SKM-1 (cell line): ENCODE measurements at regions not wholly inside any gene's neighbourhood (a gene's known extent, or its start where the extent isn't known, plus 50 kb on each side); places are given as distances from the start of the nearest gene placed in this dataset.
"Not testable (repeated sequence)": the region's sequence is repeated elsewhere in the genome, so short reads cannot be mapped to it uniquely, and the experiment has no call there.

Source experiments
- DNase-seq: peaks from one replicate; lab custom pipeline; 2025; ENCODE audit not compliant: unreplicated experiment; lab: John Stamatoyannopoulos, UW

- DNase-seq, result no peak
Observed at GRCh38 chr10:52597189-52597863, 175.3 kb downstream of the MBL2 start.

- no peak for DNase-seq
Observed at GRCh38 chr10:52598936-52599335, 173.6 kb downstream of the MBL2 start.

- no peak for DNase-seq
Observed at GRCh38 chr10:52599551-52600200, 172.9 kb downstream of the MBL2 start.

DNA sequence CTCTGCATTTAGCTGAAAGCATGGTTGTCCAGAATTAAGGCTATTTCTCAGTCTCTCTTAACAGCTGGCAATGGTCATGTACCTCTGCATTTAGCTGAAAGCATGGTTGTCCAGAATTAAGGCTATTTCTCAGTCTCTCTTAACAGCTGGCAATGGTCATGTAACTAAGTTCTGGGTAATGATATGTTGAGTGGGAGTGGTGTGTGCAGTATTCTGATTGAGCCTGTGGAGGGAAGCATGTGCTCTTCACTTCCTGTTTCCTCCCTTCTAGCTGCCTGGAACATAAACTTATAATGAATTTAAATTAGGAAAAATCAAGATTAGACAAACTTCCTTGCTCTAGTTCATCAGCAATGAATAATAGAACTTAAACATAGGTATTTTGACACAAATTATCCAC is 168.5 kb downstream of the MBL2 start:
- DNase-seq, result not testable (repeated sequence)

GRCh38 chr10:52609071-52609470 is 163.5 kb downstream of the MBL2 start:
- DNase-seq, result no peak

- no peak for DNase-seq
Observed at GRCh38 chr10:52609626-52610240, 162.9 kb downstream of the MBL2 start.

DNA sequence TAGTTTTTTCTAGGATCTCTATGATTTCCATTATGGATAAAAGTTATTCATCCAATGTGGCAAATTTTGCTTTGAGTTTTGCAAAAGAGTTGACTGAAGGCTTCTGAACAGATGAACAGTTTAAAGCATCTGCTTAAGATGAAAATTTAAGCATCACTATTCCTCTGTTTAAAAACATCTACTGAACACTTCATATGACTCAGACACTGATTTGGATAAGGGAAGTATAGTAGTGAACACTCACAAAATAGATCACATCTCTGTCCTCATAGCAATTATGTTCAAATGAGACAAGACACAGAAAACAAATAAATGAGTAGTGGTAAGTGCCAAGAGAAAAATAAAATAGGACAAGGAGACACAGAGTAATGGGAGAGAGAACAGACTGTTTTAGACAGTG is 157.3 kb downstream of the MBL2 start:
- DNase-seq, result no peak

- DNase-seq, result no peak
Observed at GRCh38 chr10:52615756-52616394, 156.7 kb downstream of the MBL2 start.

DNA sequence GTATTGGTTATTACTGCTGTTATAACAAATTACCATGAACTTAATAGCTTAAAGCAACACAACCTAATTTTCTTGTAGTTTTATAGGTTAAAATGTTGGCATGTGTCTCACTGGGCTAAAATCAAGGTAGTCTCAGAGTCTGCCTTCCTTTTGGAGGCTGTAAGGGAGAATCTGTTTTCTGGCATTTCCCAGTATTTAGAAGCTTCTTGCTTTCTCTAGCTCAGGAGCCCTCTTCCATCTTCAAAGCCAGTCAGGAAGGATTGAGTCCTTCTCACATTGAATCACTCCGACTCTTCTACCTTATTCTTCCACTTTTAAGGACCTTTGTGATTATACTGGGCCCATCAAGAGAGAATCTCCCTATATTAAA is 156.2 kb downstream of the MBL2 start:
- no peak for DNase-seq

GRCh38 chr10:52617346-52617745 is 155.2 kb downstream of the MBL2 start:
- DNase-seq, result no peak

DNA sequence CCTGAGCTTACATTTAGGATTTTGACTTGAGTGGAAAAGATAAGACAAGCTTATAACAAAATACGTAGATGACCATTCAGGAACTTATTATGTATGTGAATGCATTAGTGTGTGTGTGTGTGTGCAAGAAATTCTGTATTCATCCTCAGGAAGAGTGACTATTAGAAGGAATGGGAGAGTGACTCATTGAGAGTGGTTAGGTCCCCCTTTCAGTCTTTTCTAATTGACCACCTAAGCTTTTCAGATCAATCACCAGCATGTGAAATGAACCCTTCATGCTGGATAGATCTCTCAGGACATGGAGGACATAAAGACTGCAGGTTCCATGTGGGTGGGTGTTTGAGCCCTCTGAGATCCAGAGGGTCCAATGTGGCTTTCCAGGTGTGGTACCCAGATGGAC is 153.5 kb downstream of the MBL2 start:
- no peak for DNase-seq

DNA sequence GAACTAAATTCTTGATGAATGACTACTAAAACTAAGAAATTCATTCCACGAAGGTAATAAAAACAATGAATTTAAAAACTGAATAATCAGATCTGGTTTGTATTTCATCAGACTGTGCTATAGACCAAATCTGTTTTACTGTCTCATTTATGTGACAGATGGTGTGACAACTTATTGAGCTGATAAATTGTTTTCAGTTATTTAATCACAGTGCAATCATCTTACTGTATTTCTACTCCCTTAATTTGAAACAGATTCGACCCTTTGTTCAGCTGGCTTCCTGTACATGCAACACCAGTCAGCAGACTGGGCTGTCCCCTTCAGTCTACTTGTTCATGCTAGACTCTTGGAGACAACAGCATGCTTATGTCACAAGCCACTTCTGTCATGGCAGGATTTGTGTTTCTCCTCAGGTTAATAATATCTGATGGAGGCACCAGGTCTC is 150.9 kb downstream of the MBL2 start:
- no peak for DNase-seq

DNA sequence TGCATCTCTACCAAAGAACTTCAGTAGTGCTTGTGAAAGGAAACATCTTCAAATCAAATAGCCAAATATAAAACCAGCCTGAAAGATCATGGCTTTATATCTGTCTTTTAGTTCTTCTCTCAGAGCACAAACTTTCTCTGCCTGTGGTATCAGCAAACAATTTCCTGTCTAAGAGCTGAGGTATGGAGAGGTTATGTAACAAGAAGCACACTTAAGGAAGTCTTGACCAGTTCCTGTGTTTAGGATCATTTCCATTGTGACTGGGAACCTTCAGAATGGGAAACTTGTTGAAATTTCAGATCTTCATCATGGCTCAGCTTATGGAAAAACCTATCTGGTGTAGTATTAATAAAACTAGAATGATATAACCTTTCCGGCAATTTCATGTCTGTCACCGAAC is 148.8 kb downstream of the MBL2 start:
- peak; percentile 39 for DNase-seq

DNA sequence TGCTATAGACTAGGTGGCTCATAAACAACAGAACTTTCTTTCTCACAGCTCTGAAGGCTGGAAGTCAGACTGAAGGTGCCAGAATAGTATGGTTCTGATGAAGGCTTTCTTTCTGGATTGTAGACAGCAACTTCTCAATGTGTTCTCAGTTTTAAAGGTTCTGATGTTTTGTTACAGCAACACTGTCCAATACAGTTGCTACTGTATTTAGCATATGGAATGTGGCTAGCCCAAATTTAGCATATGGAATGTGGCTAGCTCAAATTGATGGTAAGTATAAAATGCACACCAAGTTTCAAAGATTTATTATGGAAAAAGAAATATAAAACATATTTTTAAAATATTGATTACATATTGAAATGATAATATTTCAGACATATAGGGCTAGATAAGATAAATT is 145.3 kb downstream of the MBL2 start:
- no peak for DNase-seq

DNA sequence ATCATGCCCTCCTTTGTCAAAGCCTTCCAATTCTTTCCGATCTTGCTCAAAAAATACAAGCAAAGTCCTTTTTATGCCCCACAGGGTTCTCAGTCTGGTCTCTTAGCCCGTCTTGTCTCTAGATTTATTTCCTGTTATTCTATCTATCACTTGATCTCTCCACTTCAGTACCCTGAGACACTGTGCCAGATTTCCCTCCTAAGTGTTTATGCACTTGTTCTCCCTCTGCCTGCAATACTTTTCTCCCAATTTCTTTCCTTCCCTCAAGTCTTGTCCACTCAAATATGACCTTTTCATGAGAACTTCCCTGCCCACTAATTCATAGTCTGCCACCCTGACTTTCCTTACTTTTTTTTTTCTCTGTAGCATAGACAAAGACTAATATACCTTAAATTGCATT is 141.4 kb downstream of the MBL2 start:
- no peak for DNase-seq

GRCh38 chr10:52631648-52632047 is 140.9 kb downstream of the MBL2 start:
- DNase-seq, result no peak

DNA sequence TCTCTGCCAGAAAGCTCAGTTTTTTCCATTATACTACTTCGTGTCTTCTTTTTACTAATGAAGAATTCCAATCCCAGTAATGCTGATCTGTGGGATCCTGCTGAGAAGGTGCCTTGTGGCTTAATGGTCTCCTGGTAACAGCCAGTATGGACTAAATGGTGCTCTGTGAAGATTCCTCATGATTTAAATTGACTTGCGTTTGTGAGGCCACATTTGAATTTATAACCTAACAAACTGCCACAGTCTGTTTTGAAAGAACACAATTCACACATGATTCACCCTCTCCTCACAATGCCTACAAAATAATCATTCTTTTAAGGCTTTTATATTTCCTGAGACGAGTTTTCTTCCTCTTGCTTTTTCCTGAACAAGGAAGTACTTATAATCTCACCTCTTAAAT is 140.0 kb downstream of the MBL2 start:
- DNase-seq, result no peak

- no peak for DNase-seq
Observed at GRCh38 chr10:52633266-52633665, 139.3 kb downstream of the MBL2 start.

GRCh38 chr10:52635651-52636050 is 136.9 kb downstream of the MBL2 start:
- DNase-seq, result no peak

DNA sequence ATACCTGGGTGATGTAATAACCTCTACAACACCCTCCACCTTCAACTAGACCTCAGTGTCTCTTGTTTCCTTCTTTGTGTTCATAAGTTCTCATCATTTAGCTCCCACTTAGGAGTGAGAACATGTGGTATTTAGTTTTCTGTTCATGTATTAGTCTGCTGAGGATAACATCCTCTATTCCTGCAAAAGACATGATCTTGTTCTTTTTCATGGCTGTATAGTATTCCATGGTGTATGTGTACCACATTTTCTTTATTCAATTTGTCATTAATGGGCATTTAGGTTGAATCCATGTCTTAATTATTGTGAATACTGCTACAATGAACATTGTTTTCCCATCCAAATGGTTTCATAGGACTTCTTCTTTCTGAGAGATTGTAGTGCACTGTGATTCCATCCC is 135.7 kb downstream of the MBL2 start:
- DNase-seq, result no peak

- no peak for DNase-seq
Observed at GRCh38 chr10:52637592-52637991, 135.0 kb downstream of the MBL2 start.

GRCh38 chr10:52639652-52640051 is 132.9 kb downstream of the MBL2 start:
- DNase-seq, result no peak
